IMR-90 (cell line): ENCODE measurements at regions not wholly inside any gene's neighbourhood (a gene's known extent, or its start where the extent isn't known, plus 50 kb on each side); places are given as distances from the start of the nearest gene placed in this dataset.

Experiments used
- ATAC-seq: fragments of 200-7000 bp; cut with Tn5 transposase; 2 replicates; pipeline ENCODE4 v1.9.1; 2020; ENCODE audit warnings: low read depth, mild to moderate bottlenecking, moderate library complexity
- BruUV-seq: library from RNA; stranded (reverse); fragments of 400-500 nt; replicated peaks from 2 replicates; lab custom pipeline; 2021; lab: Mats Ljungman, UMichigan
- CTCF ChIA-PET: fragments of 300-600 bp; formaldehyde crosslinking; extraction: SDS; loops from one replicate; lab custom pipeline; 2021; ENCODE audit warnings: antibody characterized with exemption; lab: Yijun Ruan, JAX
- POLR2A ChIA-PET: fragments of 300-600 bp; sonication (Branson Sonifier 250); formaldehyde crosslinking; loops from one replicate; lab custom pipeline; 2022; ENCODE audit warnings: antibody characterized with exemption; ENCODE audit not compliant: unreplicated experiment; lab: Charles Lee
- DNase-seq: peaks from one replicate; pipeline ENCODE4 v3.0.0; 2013
- H2AFZ ChIP-seq: replicated peaks from 2 replicates; pipeline ENCODE3; 2013; ENCODE audit warnings: low read length, mild to moderate bottlenecking; ENCODE audit not compliant: poor library complexity
- H2AK5ac ChIP-seq: 2 replicates; pipeline ENCODE4 v1.6.1; 2013; ENCODE audit warnings: low read depth, low read length, inconsistent platforms
- H2AK9ac ChIP-seq: replicated peaks from 2 replicates; pipeline ENCODE3; 2013; ENCODE audit warnings: mild to moderate bottlenecking, low read depth, low read length, moderate library complexity; ENCODE audit not compliant: poor library complexity
- H2BK120ac ChIP-seq: 2 replicates; pipeline ENCODE4 v1.6.1; 2013; ENCODE audit warnings: low read depth, low read length, inconsistent platforms
- H2BK15ac ChIP-seq: 3 replicates; pipeline ENCODE4 v1.6.1; 2013; ENCODE audit warnings: low read depth, low read length, inconsistent platforms
- H2BK20ac ChIP-seq: 2 replicates; pipeline ENCODE4 v1.6.1; 2013; ENCODE audit warnings: low read depth, mild to moderate bottlenecking, inconsistent platforms, low read length, moderate library complexity
- H2BK5ac ChIP-seq: 2 replicates; pipeline ENCODE4 v1.6.1; 2013; ENCODE audit warnings: mild to moderate bottlenecking, low read depth, low read length, inconsistent platforms; ENCODE audit not compliant: poor library complexity, severe bottlenecking
- H3K14ac ChIP-seq: replicated peaks from 2 replicates; pipeline ENCODE4 v1.6.1; 2013; ENCODE audit warnings: low read depth, low read length, inconsistent platforms
- H3K18ac ChIP-seq: 2 replicates; pipeline ENCODE4 v1.6.1; 2013; ENCODE audit warnings: low read depth, low read length, control low read depth
- H3K23ac ChIP-seq: 2 replicates; pipeline ENCODE4 v1.6.1; 2013; ENCODE audit warnings: low read depth, low read length, inconsistent platforms
- H3K27ac ChIP-seq: 2 replicates; pipeline ENCODE4 v1.5.1; 2013; ENCODE audit warnings: mild to moderate bottlenecking, control low read depth, low read length; ENCODE audit not compliant: insufficient read depth
- H3K27me3 ChIP-seq: 2 replicates; pipeline ENCODE4 v1.6.1; 2013; ENCODE audit warnings: low read length; ENCODE audit not compliant: control insufficient read depth, insufficient read depth
- H3K36me3 ChIP-seq: 2 replicates; pipeline ENCODE4 v1.6.1; 2013; ENCODE audit warnings: low read length, mixed read lengths; ENCODE audit not compliant: control insufficient read depth, insufficient read depth
- H3K4ac ChIP-seq: 2 replicates; pipeline ENCODE4 v1.6.1; 2013; ENCODE audit warnings: low read depth, low read length, inconsistent platforms
- H3K4me1 ChIP-seq: 2 replicates; pipeline ENCODE4 v1.6.1; 2013; ENCODE audit warnings: low read length, mixed read lengths; ENCODE audit not compliant: control insufficient read depth, insufficient read depth
- H3K4me2 ChIP-seq: 2 replicates; pipeline ENCODE4 v1.6.1; 2013; ENCODE audit warnings: low read depth, mild to moderate bottlenecking, control low read depth, low read length, moderate library complexity
- H3K4me3 ChIP-seq: 2 replicates; pipeline ENCODE4 v1.5.1; 2013; ENCODE audit warnings: low read depth, mild to moderate bottlenecking, control low read depth, low read length, moderate library complexity; ENCODE audit not compliant: insufficient read depth
- H3K56ac ChIP-seq: 2 replicates; pipeline ENCODE4 v1.6.1; 2013; ENCODE audit warnings: low read length, inconsistent platforms; ENCODE audit not compliant: insufficient read depth; ENCODE audit errors: extremely low read depth
- H3K79me1 ChIP-seq, 2 experiments: 2 replicates each; pipeline ENCODE4 v1.6.1; 2013; ENCODE audit warnings: low read length in 2 of 2, inconsistent platforms in 1 of 2, low read depth in 1 of 2
- H3K9ac ChIP-seq: 2 replicates; pipeline ENCODE4 v1.6.1; 2013; ENCODE audit warnings: low read depth, low read length, control low read depth
- H3K9me1 ChIP-seq: 2 replicates; pipeline ENCODE4 v1.6.1; 2013; ENCODE audit warnings: low read length, inconsistent platforms; ENCODE audit not compliant: insufficient read depth
- H3K9me3 ChIP-seq: 2 replicates; pipeline ENCODE4 v1.6.1; 2013; ENCODE audit warnings: low read length; ENCODE audit not compliant: control insufficient read depth, insufficient read depth
- H4K20me1 ChIP-seq: 2 replicates; pipeline ENCODE4 v1.6.1; 2013; ENCODE audit warnings: low read length, inconsistent platforms; ENCODE audit not compliant: insufficient read depth
- H4K5ac ChIP-seq: 2 replicates; pipeline ENCODE4 v1.6.1; 2013; ENCODE audit warnings: mild to moderate bottlenecking, low read depth, low read length, control low read depth
- H4K8ac ChIP-seq, 2 experiments: 2 replicates each; pipeline ENCODE4 v1.6.1; 2013; ENCODE audit warnings: low read depth in 2 of 2, low read length in 2 of 2, control low read depth in 1 of 2, inconsistent platforms in 1 of 2
- H4K91ac ChIP-seq: 2 replicates; pipeline ENCODE4 v1.6.1; 2013; ENCODE audit warnings: low read depth, low read length, inconsistent platforms; ENCODE audit not compliant: insufficient read depth
- BHLHE40 ChIP-seq: fragments of 150-350 bp; IDR thresholded peaks from 2 replicates; pipeline ENCODE4 v1.6.1; 2016; ENCODE audit warnings: mild to moderate bottlenecking, low read depth, low read length
- CEBPB ChIP-seq: IDR thresholded peaks from 2 replicates; pipeline ENCODE4 v1.6.1; 2012; ENCODE audit warnings: low read depth, low read length, improper control_type of control experiment
- CHD1 ChIP-seq: IDR thresholded peaks from 2 replicates; pipeline ENCODE4 v1.6.1; 2012; ENCODE audit warnings: low read depth, low read length, improper control_type of control experiment
- FOS ChIP-seq: fragments of 150-350 bp; IDR thresholded peaks from 2 replicates; pipeline ENCODE4 v1.6.1; 2016; ENCODE audit warnings: low read depth, low read length
- MAZ ChIP-seq: IDR thresholded peaks from 2 replicates; pipeline ENCODE4 v1.6.1; 2012; ENCODE audit warnings: low read depth, mild to moderate bottlenecking, low read length, improper control_type of control experiment, moderate library complexity, borderline replicate concordance
- MXI1 ChIP-seq: IDR thresholded peaks from 2 replicates; pipeline ENCODE4 v1.6.1; 2012; ENCODE audit warnings: low read depth, mild to moderate bottlenecking, low read length, moderate library complexity, borderline replicate concordance
- POLR2A ChIP-seq: IDR thresholded peaks from 2 replicates; pipeline ENCODE4 v1.6.1; 2012; ENCODE audit warnings: mild to moderate bottlenecking, low read depth, low read length
- RFX5 ChIP-seq: IDR thresholded peaks from 2 replicates; pipeline ENCODE4 v1.8.0; 2012; ENCODE audit warnings: low read depth, mild to moderate bottlenecking, low read length, moderate library complexity
- SMC3 ChIP-seq: fragments of 150-350 bp; IDR thresholded peaks from 2 replicates; pipeline ENCODE4 v1.6.1; 2016; ENCODE audit warnings: low read depth, mild to moderate bottlenecking, antibody characterized with exemption, low read length, moderate library complexity
- WGBS, 2 experiments: methylation state at CpG; one replicate each; pipeline versions ENCODE4 v1.1.5 to v1.1.7; 2013; ENCODE audit warnings: missing lambda C conversion rate in 2 of 2; ENCODE audit not compliant: insufficient read length in 1 of 2; ENCODE audit errors: extremely low coverage in 2 of 2; 5-methylcytosine and 5-hydroxymethylcytosine counted together
- dilution Hi-C: fragments of 300-500 bp; cut with HindIII; formaldehyde crosslinking; loops from one replicate; pipeline ENCODE4 v1.14.3; 2018; ENCODE audit warnings: low sequenced_read_pairs; ENCODE audit not compliant: unreplicated experiment
- in situ Hi-C: fragments of 300-500 bp; cut with MboI; formaldehyde crosslinking; loops from 3 replicates; pipeline ENCODE4 v1.14.3; 2019; ENCODE audit warnings: low sequenced_read_pairs, inconsistent platforms, mixed read lengths
- intact Hi-C: fragments of 100-400 bp; cut with micrococcal nuclease; formaldehyde crosslinking; loops from 2 replicates; pipeline ENCODE4 v1.10.0; 2022
- TF ChIP-seq, protein P1 (sequence below): fragments of 150-350 bp; IDR thresholded peaks from 2 replicates; pipeline ENCODE4 v1.6.1; 2016; ENCODE audit warnings: low read depth, mild to moderate bottlenecking, low read length, moderate library complexity, borderline replicate concordance
- TF ChIP-seq, protein P2 (sequence below): conservative IDR thresholded peaks from 2 replicates; pipeline ENCODE4 v1.5.1; 2012; ENCODE audit warnings: mild to moderate bottlenecking, low read depth, low read length, improper control_type of control experiment

- Histone ChIP-seq H2BK15ac (no peak overlapping the region), H2BK5ac (no peak overlapping the region), H2BK120ac (no peak overlapping the region), H3K4me2 (no peak overlapping the region), H3K23ac (no peak overlapping the region), H4K8ac (no peak overlapping the region), H3K9me1 (no peaks in the 10 kb centered on the region), H4K20me1 (no peaks in the 10 kb centered on the region), H3K18ac (no peak overlapping the region), H3K9ac (no peak overlapping the region), H3K9me3 (peaks cover 5% of the 10 kb centered on the region; the same call in 1 of the 2 replicates), H2AK5ac (no peak overlapping the region), H3K4me1 (no peaks in the 10 kb centered on the region), H3K27me3 (no peaks in the 10 kb centered on the region), H3K79me1 (no peaks in the 10 kb centered on the region), H3K36me3 (no peaks in the 10 kb centered on the region), H3K14ac (no peak overlapping the region), H4K5ac (no peak overlapping the region), H2BK20ac (no peak overlapping the region), H2AFZ (no peak overlapping the region), H2AK9ac (no peak overlapping the region), H3K4ac (no peak overlapping the region), H3K56ac (no peak overlapping the region), H4K91ac (no peak overlapping the region), H3K27ac (no peak overlapping the region), H3K4me3 (no peak overlapping the region)
- dilution Hi-C loops, result no loop called here
- intact Hi-C loops, result no loop called here
- ATAC-seq, result no peak
- DNase-seq, result no peak
- ChIA-PET POLR2A (no interaction called here), CTCF (no interaction called here)
- no TSS peak for BruUV-seq
- in situ Hi-C loops, result loop anchor here (10.0 to 25.0 kb wide), 2 partner anchors 145 to 667 kb away; no protein-coding TSS in a partner anchor
- 44% methylated on average over 7 of the region's 19 CpGs; no CpG with 5 or more reads in 1 of the 2 experiments for WGBS, 2 experiments
- TF ChIP-seq MAZ (no peak), POLR2A (no peak), CEBPB (no peak), CHD1 (no peak), RFX5 (no peak), BHLHE40 (no peak), SMC3 (no peak), MXI1 (no peak), FOS (no peak)
- TF ChIP-seq, protein P1, sequence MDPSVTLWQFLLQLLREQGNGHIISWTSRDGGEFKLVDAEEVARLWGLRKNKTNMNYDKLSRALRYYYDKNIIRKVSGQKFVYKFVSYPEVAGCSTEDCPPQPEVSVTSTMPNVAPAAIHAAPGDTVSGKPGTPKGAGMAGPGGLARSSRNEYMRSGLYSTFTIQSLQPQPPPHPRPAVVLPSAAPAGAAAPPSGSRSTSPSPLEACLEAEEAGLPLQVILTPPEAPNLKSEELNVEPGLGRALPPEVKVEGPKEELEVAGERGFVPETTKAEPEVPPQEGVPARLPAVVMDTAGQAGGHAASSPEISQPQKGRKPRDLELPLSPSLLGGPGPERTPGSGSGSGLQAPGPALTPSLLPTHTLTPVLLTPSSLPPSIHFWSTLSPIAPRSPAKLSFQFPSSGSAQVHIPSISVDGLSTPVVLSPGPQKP, result no peak
- TF ChIP-seq, protein P2, sequence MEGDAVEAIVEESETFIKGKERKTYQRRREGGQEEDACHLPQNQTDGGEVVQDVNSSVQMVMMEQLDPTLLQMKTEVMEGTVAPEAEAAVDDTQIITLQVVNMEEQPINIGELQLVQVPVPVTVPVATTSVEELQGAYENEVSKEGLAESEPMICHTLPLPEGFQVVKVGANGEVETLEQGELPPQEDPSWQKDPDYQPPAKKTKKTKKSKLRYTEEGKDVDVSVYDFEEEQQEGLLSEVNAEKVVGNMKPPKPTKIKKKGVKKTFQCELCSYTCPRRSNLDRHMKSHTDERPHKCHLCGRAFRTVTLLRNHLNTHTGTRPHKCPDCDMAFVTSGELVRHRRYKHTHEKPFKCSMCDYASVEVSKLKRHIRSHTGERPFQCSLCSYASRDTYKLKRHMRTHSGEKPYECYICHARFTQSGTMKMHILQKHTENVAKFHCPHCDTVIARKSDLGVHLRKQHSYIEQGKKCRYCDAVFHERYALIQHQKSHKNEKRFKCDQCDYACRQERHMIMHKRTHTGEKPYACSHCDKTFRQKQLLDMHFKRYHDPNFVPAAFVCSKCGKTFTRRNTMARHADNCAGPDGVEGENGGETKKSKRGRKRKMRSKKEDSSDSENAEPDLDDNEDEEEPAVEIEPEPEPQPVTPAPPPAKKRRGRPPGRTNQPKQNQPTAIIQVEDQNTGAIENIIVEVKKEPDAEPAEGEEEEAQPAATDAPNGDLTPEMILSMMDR, result no peak
Measured at GRCh38 chr6:167219967-167220512, 62.3 kb upstream of the GPR31 start.
